HG02870 (cell line): ENCODE measurements at regions not wholly inside any gene's neighbourhood (a gene's known extent, or its start where the extent isn't known, plus 50 kb on each side); places are given as distances from the start of the nearest gene placed in this dataset.
A peak's percentile ranks its signal among the peaks of the same experiment; 100 is the strongest.

Experiments
- ATAC-seq: cut with Tn5 transposase; IDR thresholded peaks from one replicate; pipeline ENCODE4 v1.9.1; 2021; ENCODE audit warnings: mild to moderate bottlenecking, moderate library complexity; ENCODE audit not compliant: unreplicated experiment

DNA sequence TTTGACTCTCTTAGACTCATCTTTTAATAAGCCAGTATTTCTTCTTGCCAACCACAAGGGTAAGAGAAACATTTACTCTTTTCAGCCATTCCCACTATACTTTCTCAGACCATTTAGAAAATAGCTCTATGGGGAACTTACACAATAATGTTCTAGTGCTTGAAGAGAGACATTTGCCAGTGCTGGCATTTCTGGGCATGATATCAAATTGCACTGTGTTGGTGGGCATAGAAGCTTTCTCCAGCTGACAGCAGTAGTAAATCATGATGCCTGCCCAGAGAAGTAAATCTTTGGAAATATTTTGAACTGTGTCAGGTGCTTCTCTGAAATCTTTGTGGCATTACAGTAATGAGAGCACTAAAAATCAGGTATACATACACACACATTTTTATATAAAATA, 346.6 kb downstream of the CBLN2 start:
- no peak for ATAC-seq

DNA sequence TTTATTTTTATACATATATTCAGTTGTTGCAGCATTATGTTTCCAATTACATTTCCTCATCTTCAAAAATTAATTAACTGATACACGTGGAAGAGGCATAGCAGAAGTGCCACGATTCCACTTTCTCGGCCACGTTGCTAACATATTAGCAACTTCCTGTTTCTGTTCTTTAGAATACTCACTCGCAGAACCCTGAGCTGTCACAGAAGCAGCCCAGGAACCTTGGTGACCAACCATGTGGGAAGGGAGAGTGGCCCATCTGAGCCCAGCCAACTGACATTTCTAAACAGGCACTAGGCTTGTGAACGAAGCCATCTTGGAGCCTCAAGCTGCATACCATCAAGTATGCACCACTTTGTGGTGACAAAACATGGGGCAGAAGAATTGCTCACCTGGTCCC, 350.1 kb downstream of the CBLN2 start:
- ATAC-seq = no peak

DNA sequence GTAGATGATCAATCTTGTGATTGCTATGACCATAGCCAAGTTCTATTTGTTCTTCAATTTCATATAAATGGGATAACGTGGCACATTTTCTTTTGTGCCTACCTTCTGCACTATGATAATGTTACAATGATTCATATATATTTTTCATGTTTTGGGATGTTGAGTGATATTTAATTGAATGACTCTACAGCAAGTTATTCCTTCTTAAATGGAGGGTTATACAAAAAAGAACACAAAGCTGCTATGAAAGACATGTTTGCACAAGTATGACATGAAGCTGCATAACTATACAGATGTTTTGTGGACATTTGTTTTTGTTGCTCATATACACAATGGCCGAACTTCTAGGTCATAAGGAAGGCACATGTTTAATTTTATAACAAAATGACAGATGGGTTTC, 356.2 kb downstream of the CBLN2 start:
- no peak for ATAC-seq

DNA sequence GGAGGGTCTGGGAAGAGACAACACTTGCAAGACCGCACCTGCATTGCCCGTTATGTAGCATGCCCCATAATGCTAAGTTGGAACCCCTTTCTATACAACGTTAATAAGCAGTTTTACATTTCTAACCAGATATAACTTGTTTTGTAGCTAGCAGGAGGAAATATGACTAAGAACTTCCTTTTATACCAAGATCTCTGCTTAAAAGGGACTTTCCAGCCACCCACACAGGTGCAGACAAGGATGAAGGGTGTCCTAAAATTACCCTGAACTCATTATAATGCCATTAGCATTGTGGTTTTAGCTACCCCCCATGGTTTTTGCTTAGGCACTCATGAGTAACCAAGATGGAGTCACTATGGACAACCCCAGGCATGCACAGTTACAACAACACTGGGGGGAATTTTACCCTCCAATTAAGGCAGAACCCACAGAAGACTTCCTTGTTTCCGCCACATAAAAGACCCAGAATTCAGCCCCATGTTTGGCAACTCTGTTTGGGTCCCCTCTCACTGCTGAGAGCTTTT, 362.8 kb downstream of the CBLN2 start:
- ATAC-seq = peak; percentile 92

DNA sequence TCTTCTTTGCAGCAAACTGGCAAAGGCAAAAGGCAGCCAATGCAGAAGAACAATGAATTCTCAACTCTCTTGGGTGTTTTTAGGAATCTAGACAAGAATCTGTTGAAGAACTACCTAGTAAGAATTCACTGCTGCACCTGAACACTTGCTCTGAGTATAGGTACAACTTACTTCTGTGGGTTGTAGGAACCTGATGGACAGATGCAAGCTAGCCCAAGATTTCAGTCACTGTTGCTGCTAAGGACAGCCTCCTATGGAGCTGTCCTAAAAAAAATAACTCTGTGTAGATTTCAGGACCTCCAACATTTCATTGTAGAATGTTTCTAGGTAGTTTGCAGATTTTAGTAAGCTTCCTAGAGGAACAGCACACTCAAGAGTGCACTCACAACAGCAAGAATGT, 363.5 kb downstream of the CBLN2 start:
- ATAC-seq = peak; percentile 4

DNA sequence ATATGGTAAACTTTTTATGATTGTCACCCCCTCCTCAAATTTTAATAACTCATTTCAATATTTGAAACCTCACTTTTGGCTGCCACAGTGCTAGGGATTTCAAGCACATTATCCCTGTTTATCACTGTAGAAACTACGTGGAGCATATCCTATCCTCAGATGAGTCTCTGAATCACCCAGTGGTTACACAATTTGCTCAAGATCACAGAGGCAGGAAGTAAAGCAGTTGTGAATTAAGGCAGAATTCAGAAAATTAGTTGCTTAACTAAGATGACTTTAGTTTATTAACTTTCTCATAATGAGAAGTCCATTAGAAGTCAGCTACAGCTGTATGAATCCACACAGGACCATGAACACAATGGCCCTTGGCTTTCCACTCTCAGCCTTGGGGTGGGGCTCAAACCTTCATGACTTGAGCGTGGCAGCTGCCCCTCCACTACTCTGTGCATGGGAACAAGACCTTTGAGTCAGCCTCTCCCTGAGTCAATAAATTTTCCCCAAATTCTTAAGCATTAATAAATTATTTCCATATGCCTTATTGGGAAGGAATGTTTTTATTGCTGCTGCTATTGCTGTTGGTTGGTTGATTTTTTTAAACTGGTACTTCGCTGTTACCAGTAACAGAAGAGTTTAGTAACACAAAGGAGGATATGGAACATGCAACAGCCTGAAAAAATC, 369.0 kb downstream of the CBLN2 start:
- no peak for ATAC-seq

DNA sequence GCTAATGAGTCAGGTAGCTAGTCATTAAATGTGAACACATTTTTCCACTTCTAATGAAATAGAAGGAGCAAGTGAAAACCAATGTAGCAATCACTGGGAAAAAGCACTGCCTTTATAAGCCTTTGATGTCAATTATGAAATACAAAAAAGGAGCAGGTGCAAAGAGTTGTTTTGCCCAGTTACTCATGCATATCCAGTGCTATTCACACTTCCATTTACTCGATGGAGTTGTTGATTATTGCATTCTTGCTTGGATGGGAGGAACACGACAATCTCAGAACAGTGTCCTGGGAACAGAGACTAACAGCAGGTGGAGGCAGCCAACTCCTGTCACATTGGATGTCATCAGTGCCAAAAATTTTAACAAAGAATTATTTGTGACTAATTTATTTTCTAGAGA, 372.5 kb downstream of the CBLN2 start:
- no peak for ATAC-seq

DNA sequence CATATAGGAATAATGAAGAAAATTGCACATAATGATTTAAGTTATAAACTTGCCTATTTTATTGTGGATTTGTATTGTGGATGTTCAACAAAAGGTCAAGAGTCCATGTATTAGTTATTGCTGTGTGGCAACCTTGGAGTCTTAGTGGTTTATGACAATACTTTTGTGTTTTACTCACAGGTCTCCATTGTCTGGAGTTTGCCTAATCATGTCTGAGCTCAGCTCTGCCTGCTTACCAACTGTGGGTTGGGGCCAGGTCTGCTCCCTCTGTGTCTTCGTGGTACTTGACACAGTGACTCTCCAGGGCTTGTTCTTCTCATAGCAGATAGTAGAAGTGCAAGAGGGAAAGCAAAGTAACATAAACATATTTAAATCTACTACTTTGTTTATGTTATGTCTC, 382.5 kb downstream of the CBLN2 start:
- ATAC-seq = no peak

DNA sequence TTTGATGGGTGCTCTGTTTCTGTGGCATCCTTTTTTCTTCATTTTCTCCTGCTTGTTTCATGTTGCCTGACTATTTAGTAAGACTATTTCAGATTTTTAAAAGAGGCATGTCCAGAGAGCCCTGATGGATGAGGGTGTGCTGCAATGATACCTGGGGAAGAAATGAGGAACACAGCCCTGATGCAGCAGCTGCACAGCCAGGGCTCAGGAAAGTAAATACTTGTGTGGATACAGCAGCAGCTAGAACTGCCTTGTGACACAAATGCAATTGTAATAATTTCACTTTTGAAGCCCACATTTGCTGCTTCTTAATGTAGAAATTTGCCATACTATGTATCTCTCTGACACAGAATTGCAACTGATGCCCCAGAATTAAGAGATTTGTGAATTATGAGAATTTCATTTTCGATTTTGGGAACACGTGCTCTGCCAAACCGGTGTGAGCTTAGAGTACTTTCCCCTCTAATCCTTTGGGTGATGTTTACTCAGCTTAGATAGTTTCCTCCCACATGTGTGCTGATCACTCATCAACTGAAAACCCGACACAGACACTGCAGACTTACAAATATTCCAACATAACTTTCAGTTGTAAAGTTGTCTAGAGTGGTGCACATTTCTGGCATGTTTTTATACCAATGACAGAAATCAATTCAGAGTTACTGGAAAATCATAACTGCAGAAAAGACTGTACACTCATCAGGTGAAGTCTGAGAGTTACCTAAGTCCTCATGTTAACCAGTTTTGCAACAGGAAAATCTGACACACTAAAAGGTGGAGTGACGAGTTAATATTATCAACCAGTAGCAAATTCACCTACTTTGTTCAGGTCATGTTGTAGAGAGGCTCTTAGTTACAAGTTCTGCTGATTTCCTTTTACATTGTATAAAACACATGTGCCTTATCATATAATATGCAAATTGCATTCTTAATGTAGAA, 383.4 kb downstream of the CBLN2 start:
- peak; percentile 85 for ATAC-seq

DNA sequence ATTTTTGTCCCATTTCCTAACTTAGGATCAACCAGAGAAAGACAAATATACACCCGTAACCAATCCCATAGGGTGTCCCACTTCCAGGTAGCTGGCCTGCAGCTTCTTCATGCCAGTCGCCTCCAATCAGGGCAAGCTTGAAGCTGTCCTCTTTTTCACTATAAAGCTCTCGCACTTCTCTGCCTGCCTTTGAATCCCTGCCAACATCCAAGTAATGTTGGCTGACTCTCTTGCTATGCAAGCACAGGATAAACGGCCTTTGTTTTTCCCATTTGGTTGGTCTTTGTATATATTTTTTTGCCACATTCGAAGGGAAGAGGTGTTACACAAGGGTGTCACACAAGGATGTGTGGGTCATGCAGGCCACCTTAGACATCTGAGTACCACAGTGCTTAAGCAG, 388.8 kb downstream of the CBLN2 start:
- ATAC-seq = no peak

DNA sequence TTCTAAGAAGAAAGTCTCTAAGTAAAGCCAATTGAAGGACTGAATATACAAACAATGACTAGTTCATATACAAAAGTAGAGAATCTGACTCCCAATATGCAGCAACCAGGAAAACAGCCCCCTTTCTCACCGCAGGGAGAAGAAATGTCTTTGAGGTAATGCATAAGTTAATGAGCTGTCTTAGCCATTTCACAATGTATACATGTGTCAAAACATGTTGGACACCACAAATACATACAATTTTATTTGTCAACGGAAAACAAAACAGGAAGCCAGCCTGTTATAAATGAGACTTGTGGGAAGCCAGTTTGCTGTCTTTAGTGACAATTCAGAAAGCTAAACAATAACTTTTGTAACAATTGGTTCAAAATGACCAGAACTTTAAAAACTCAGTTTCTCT, 389.2 kb downstream of the CBLN2 start:
- ATAC-seq = no peak

DNA sequence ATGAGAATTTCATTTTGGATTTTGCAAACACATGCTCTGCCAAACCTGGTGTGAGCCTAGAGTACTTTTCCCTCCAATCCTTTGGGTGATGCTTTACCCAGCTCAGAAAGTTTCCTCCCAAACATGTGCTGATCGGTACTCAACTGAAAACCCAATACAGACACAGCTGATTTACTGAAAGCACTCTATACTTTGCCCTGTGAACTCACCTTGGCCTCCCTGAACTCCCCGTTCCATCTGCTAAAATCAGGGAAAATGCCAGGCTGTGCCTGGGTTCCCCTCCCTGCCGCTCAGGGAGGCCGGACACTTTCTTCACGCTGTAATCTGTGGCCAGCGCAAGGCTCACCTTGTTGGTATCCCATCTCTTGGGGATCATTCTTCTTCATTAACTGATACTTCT, 391.2 kb downstream of the CBLN2 start:
- ATAC-seq = no peak

DNA sequence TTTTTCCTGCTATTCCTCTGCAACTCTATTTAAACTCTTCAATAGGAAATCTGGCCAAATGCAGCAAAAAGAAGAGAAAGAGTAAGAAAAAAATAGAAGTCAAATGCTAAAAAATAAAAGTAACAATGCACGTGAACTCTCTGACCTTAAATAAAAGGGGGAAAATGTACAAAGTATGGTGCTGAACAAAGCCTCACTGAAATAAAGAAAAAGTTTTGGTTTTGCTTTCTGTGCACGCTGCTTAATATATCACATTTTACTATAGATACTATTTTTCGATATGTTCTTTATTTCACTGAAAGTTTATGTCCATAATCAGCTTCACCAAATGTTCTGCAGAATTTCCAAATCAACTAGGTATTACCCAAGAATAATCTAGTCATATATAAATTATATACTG, 396.3 kb downstream of the CBLN2 start:
- ATAC-seq = no peak

DNA sequence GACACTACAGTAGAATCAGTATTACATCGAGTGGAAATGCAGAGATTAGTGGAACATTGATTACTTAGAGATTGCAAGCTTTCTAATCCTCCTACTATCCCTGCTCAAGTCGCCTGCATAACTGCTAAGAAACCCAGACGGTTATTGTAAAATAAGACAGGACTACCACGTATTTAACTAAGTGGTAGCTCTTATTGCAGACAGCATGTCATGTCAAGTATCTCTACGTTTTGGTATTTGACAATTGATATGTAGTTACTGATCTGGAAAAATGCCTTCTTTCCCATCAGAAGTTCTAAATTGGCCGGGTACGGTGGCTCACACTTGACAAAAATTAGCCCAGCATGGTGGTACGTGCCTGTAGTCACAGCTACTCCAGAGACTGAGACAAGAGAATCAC, 404.1 kb downstream of the CBLN2 start:
- no peak for ATAC-seq

DNA sequence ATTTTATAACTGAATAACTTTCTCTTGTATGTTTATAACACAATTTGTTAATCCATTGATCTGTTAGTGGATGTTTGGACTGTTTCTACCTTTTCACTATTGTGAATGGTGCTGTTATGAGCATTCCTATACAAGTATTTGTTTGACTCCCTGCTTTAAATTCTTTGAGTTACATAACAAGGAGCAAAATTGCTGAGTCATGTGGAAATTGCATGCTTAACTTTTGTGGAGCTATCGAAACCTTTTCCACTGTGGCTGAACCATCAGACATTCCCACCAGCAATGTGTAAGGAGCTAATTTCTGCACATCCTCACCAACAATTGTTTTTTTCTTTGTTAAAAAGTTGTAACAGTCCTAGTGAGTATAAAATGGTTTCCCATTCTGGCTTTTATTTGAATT, 415.5 kb downstream of the CBLN2 start:
- no peak for ATAC-seq

DNA sequence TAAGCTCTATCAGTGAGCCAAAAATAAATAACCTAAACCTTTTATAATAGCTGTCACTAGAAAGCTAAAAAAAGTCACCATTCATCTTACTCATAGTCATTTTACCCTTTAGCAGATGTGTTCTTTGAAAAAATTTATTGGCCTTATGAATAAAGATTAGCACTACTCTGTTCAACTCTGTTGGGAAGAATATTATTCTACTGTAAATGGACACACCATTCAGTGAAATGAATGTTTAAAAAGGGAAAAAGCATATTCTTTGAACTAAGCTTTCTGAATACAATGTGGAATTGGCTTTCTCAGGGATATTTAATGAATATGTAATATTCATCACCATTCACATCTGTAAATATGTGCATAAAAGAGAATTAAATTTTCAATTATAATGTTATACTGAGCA, 422.0 kb downstream of the CBLN2 start:
- no peak for ATAC-seq

DNA sequence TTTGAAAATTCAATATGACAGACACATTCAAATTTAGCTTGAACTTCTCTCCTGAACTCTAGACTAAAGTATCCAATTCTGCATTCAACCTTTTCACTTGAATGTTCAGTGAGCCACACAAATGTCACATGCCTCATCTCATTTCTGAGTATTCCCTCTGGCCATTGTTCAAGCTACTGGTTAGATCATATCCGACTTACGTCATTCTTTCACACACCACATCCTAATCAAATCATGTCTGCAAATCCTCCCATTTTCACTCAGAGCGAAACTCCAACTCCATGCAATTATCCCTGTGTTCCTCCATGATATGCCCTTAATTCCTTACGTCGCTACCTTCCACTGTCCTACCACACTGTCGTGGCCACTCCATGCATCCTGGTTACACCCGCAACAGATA, 425.1 kb downstream of the CBLN2 start:
- no peak for ATAC-seq

DNA sequence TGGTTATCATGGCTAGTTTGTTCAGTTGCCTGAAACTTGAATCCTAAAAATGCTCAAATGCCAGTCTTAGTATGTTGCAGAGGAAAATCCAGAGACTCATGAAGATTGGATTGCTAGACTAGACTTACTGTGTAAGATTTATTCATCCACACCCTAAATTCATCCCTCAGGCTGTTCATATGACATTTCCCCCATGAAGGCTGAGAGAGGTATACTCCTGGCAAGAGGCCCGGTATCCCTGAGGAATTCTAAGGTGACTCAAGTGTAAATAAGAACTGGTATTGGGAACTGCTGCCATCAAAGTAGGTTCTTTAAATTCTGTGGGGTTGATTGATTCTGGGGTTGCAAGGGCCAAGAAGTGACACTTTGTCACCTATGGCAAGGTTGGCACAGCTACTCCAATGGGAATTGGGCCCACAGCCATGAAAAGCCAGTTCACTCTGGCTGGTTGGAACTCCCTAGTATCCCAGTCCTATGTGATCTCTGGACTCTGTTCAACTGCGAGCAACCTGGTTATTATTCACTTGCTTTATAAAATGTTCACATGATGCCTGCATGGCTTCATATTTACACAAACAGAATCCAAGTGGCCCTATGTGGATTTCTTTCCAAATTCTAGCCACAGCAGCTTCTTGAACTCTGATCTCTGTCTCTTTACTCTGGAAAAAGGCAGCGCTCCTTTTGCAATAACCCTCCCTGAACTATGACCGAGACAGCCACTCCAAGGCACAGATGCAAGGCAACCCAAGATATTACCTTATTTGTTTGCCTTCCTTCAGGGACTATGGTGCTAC, 429.1 kb downstream of the CBLN2 start:
- ATAC-seq = no peak

DNA sequence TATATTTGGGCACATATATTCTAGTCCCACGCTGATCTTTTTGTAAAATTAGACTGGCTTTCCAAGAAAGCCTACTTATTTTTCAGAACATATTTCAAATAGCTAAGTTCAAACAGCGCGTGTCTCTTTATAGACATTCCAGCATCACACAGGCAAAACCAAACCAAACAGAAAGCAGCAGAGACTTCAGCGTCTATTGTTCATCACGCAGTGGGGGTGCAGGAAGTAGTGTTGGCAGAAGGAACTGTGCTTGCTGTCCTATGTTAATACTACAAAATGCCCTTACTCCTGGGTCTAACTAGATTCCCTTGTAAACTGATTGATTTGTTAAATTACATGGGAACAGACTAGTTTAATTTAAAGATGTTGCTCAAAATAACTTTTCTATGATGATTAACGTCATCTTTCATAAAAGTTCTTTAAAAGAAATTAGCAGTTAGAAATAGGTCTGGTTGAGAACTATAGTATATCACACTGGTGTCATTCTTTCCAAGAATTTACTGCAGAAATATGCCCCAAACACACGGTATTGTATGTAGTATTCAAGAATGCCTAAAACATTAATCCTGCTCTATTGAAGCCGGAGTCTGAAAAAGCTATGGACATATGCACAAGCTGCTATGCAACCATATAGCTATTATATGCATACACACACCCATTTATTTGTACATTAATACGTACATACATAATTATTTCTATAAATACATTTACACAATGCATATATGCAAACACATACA, 436.3 kb downstream of the CBLN2 start:
- no peak for ATAC-seq

DNA sequence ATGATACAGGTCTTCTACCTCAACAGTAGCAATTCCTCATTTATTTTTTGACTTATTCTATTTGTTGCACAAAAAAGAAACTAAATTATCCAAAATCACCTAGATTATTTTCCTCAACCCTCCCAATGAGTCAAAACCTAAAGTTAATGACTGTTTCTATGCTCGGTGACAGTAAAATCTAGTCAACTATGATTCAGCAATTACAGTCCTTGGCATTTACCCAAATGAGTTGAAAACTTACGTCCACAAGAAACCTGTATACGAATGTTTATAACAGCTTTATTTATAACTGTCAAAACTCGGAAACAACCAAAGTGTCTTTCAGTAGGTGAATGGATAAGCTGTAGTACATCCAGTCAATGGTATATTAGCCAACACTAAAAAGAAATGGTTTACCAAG, 439.3 kb downstream of the CBLN2 start:
- no peak for ATAC-seq

DNA sequence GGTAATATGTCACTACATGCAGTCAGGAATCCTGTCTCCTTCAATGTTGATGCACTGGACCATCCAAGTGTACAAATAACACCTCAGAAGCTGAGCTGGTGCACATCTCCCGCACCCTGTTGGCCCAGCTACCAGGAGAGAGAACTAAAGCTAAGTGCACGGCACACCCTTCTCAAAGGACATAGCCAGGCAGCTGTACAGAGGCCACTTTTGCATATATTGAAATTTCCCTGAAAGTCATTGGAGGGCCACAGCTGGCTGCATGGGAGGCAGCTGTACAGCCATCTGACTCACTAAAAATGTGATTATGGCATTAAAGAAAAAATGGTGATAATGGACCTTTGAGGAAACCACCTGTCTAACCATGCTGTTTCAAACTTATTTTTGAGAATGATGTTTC, 441.7 kb downstream of the CBLN2 start:
- ATAC-seq = no peak
